Smooth muscle cell (in vitro differentiated cells): ENCODE measurements at regions not wholly inside any gene's neighbourhood (a gene's known extent, or its start where the extent isn't known, plus 50 kb on each side); places are given as distances from the start of the nearest gene placed in this dataset.

Experiments
- DNase-seq: peaks from one replicate; lab custom pipeline; 2025; ENCODE audit not compliant: unreplicated experiment; lab: John Stamatoyannopoulos, UW
- H2AFZ ChIP-seq: fragments of 200-600 bp; sonication (generic); 2 replicates; pipeline ENCODE4 v1.6.0; 2016; ENCODE audit warnings: antibody characterized with exemption, low read depth, mild to moderate bottlenecking
- H3F3A ChIP-seq: fragments of 200-600 bp; sonication (generic); 2 replicates; pipeline ENCODE4 v1.6.0; 2017; ENCODE audit warnings: antibody characterized with exemption, low read depth
- H3K27ac ChIP-seq: fragments of 200-600 bp; sonication (generic); 2 replicates; pipeline ENCODE4 v1.5.1; 2016; ENCODE audit warnings: low read depth, mild to moderate bottlenecking
- H3K27me3 ChIP-seq: fragments of 200-600 bp; sonication (generic); 2 replicates; pipeline ENCODE4 v1.6.1; 2016; ENCODE audit warnings: low read depth, mild to moderate bottlenecking
- H3K36me3 ChIP-seq: fragments of 200-600 bp; sonication (generic); 2 replicates; pipeline ENCODE4 v1.5.1; 2016; ENCODE audit warnings: low read depth
- H3K4me1 ChIP-seq: fragments of 200-600 bp; sonication (generic); 2 replicates; pipeline ENCODE4 v1.5.1; 2016; ENCODE audit warnings: low read depth
- H3K4me2 ChIP-seq: fragments of 200-600 bp; sonication (generic); 2 replicates; pipeline ENCODE4 v1.6.0; 2016; ENCODE audit warnings: mild to moderate bottlenecking
- H3K4me3 ChIP-seq: fragments of 200-600 bp; sonication (generic); 2 replicates; pipeline ENCODE4 v1.5.1; 2016; ENCODE audit warnings: mild to moderate bottlenecking
- H3K79me2 ChIP-seq: fragments of 200-600 bp; sonication (generic); 2 replicates; pipeline ENCODE4 v1.6.0; 2016; ENCODE audit warnings: low read depth, mild to moderate bottlenecking
- H3K9ac ChIP-seq: fragments of 200-600 bp; sonication (generic); 2 replicates; pipeline ENCODE4 v1.6.0; 2016; ENCODE audit warnings: low read depth
- H3K9me3 ChIP-seq: fragments of 200-600 bp; sonication (generic); replicated peaks from 2 replicates; pipeline ENCODE4 v1.5.1; 2016; ENCODE audit warnings: low read depth
- H4K20me1 ChIP-seq: fragments of 200-600 bp; sonication (generic); 2 replicates; pipeline ENCODE4 v1.6.0; 2016; ENCODE audit warnings: low read depth
- CTCF ChIP-seq: fragments of 200-600 bp; sonication (generic); IDR thresholded peaks from 2 replicates; pipeline ENCODE4 v1.5.1; 2017; ENCODE audit warnings: borderline replicate concordance, mild to moderate bottlenecking, antibody characterized with exemption; ENCODE audit not compliant: insufficient read depth, poor library complexity, severe bottlenecking
- WGBS: methylation state at CpG from one replicate; pipeline ENCODE4 v1.1.7; 2016; ENCODE audit warnings: low lambda C conversion rate; 5-methylcytosine and 5-hydroxymethylcytosine counted together

- Histone ChIP-seq H3K36me3 (no peaks in the 10 kb centered on the region), H3K4me2 (no peak overlapping the region), H3K79me2 (no peaks in the 10 kb centered on the region), H3K4me1 (no peaks in the 10 kb centered on the region), H2AFZ (peak overlapping the region; percentile 31), H3K4me3 (no peak overlapping the region), H3F3A (no peaks in the 10 kb centered on the region), H3K9me3 (no peaks in the 10 kb centered on the region), H4K20me1 (no peaks in the 10 kb centered on the region), H3K27me3 (no peaks in the 10 kb centered on the region), H3K9ac (no peak overlapping the region), H3K27ac (no peak overlapping the region)
- WGBS, result 85% methylated on average over 1 of the region's 1 CpG
- no peak for TF ChIP-seq CTCF
- no peak for DNase-seq
Observed at GRCh38 chr3:167930453-167930852, 165.3 kb downstream of the GOLIM4 start.

- Histone ChIP-seq H3K9me3 (no peaks in the 10 kb centered on the region), H3K9ac (peak overlapping the region; percentile 4), H4K20me1 (no peaks in the 10 kb centered on the region), H3K27ac (no peak overlapping the region), H3K36me3 (no peaks in the 10 kb centered on the region), H3F3A (no peaks in the 10 kb centered on the region), H3K4me2 (no peak overlapping the region), H2AFZ (no peak overlapping the region), H3K4me1 (no peaks in the 10 kb centered on the region), H3K79me2 (no peaks in the 10 kb centered on the region), H3K4me3 (no peak overlapping the region), H3K27me3 (no peaks in the 10 kb centered on the region)
- no peak for TF ChIP-seq CTCF
- WGBS, result 68% methylated on average over 3 of the region's 3 CpGs
- no peak for DNase-seq
Observed at GRCh38 chr3:167929968-167930367, 165.8 kb downstream of the GOLIM4 start.

- WGBS, result 68% methylated on average over 4 of the region's 4 CpGs
- no peak for TF ChIP-seq CTCF
- no peaks in the 10 kb centered on the region for H3K4me1 ChIP-seq
- H2AFZ ChIP-seq, result no peak overlapping the region
- no peaks in the 10 kb centered on the region for H3K36me3 ChIP-seq
- no peak overlapping the region for H3K4me3 ChIP-seq
- H3K4me2 ChIP-seq, result no peak overlapping the region
- DNase-seq, result no peak
- no peaks in the 10 kb centered on the region for H4K20me1 ChIP-seq
- no peaks in the 10 kb centered on the region for H3K9me3 ChIP-seq
- H3K9ac ChIP-seq, result no peak overlapping the region
- H3K79me2 ChIP-seq, result no peaks in the 10 kb centered on the region
- no peak overlapping the region for H3K27ac ChIP-seq
- H3K27me3 ChIP-seq, result no peaks in the 10 kb centered on the region
- H3F3A ChIP-seq, result no peaks in the 10 kb centered on the region
Observed at GRCh38 chr3:167928381-167928780, 167.3 kb downstream of the GOLIM4 start.

- H3K9ac ChIP-seq, result no peak overlapping the region
- no peaks in the 10 kb centered on the region for H3K27me3 ChIP-seq
- no peaks in the 10 kb centered on the region for H4K20me1 ChIP-seq
Observed at GRCh38 chr3:167920747-167921146, 175.0 kb downstream of the GOLIM4 start.

More at GRCh38 chr3:167920747-167921146, 175.0 kb downstream of the GOLIM4 start:
- Histone ChIP-seq H2AFZ (no peak overlapping the region), H3K4me1 (no peaks in the 10 kb centered on the region), H3K4me3 (no peak overlapping the region), H3K27ac (no peak overlapping the region), H3K36me3 (no peaks in the 10 kb centered on the region), H3F3A (no peaks in the 10 kb centered on the region), H3K4me2 (no peak overlapping the region), H3K9me3 (no peaks in the 10 kb centered on the region), H3K79me2 (no peaks in the 10 kb centered on the region)
- no peak for TF ChIP-seq CTCF
- DNase-seq, result no peak
